ENCODE measurements at regions not wholly inside any gene's neighbourhood (a gene's known extent, or its start where the extent isn't known, plus 50 kb on each side); places are given as distances from the start of the nearest gene placed in this dataset.

DNA sequence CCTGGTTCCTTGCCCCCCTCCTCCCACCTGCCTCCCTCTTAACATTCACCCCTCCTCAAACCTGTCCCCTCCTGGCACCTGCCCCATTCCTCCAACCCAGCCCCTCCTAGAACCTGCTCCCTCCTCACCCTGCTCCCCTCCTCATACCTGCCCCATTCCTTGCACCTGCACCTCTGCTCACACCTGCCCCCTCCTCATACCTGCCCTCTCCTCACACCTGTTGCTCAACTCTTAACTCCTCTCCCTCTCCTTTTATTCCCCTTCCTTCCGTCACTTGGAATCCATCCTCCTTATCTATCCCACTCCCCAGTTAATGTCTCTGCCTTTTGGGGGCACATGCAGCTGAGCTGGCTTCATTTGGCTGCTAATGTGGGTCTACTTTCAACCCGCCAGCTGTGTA lies 712.1 kb downstream of the MTRR start:
- TF ChIP-seq YY1 (IDR thresholded peaks at IDR 0.05; ENCODE audit: insufficient read depth, insufficient read length) (no peak), ZNF274 (IDR thresholded peaks at IDR 0.05; ENCODE audit: low read depth, low read length) (no peak)
